ENCODE measurements at regions not wholly inside any gene's neighbourhood (a gene's known extent, or its start where the extent isn't known, plus 50 kb on each side); places are given as distances from the start of the nearest gene placed in this dataset.

DNA sequence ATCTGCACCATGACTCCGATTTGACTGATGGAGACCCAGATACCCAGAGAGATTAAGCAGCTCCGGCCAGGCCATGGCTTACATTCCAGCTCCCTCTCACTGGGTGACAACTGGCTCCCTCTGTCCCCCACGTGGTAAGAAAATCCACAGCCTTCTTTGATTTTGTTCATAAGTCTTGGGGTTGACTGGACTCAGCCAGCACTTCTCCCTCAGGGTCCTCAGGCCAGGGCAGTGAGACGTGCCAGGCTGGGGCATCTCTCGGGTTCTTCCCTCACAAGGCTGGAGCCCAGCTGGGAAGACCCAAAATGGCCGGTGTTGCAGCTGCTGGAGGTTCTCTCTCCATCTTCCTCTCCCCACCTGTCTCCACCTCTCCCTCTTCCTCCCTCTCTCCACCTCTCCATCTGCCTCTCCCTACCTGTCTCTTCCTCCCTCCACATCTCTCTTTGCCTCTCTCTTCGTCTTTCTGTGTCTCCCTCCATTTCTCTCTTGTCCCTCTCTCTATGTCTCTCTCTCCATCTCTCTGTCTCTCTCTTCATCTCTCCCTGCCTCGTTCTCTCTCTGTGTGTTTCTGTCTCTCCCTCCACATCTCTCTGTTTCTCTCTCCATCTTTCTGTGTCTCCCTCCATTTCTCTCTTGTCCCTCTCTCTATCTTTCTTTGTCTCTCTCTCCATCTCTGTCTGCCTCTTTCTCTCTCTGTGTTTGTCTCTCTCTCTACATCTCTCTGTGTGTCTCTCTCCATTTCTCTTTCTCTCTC, 105.3 kb downstream of the FOXL1 start:
- no peak for DNase-seq

DNA sequence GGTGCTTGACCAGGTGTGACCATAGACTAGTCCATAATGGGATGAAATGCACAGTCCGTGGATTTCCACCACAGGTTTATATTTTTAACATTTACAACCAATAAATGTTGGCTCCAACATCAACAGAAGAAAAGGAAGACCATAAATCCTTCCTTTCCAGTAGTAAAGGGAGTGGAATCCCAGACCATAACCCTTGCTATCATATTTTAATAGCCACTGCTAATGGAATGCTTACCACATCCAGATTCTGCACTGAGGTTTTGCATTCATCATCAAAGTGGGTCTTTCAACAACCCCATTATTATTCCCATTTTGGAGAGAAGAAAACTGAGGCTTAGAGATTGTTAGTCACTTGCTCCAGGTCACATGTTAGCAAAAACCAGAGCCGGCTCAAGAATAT, 106.7 kb downstream of the FOXL1 start:
- no peak for DNase-seq

DNA sequence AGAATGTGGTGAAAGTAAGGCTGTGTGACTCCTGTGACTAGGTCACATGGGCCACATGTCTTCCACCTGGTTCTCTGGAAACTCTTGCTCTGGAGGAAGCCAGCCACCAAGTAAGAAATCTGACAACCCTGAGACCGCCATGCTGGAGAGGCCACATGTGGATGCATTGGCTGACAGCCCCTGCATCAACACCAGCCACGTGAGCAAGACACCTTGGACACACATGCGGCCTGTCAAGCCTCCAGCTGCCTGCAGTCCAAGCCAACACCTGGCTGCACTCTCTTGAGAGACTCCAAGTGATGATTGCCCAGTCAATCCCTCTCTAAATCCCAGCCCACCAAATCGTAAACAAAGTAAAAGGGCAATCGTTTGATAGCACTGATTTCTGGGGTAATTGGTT, 112.6 kb downstream of the FOXL1 start:
- DNase-seq = no peak

DNA sequence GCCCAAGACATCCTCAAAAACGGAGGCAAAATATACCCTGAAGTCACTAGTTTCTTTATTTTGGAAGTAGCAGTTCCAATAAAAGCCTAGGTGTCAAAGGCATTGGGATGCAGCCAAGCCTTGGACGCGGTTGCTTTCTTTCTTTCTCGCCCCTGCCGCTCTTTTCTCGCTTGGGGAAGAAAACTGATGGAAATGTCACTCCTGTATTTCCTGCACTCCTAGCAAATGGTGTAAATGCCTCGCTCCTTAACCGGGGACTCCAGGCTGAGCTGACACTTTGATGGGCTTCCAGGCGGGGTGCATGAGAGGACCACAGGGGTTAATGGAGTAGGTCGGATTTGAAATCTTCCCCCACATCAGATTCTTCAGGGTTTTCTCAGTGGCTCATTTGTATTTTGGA, 114.1 kb downstream of the FOXL1 start:
- DNase-seq = no peak

DNA sequence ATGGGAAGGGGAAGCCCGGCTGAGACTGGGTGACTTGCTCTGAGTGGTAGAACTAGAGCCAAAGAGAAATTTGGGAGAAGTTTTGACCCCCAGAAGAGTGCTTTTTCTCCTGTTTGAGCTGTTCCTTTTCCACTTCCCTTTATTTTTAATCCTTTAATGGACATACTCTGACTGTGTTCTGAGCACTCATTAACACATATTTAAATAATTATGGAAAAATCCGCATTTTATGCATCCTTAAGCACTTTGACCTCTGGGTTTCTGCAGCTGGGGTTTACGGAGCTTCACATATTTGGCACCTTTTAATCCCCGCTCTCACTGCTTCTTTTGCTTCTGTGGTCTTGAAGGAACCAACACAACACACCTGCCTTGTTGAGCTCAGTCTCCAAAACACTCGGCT, 114.7 kb downstream of the FOXL1 start:
- no peak for DNase-seq

DNA sequence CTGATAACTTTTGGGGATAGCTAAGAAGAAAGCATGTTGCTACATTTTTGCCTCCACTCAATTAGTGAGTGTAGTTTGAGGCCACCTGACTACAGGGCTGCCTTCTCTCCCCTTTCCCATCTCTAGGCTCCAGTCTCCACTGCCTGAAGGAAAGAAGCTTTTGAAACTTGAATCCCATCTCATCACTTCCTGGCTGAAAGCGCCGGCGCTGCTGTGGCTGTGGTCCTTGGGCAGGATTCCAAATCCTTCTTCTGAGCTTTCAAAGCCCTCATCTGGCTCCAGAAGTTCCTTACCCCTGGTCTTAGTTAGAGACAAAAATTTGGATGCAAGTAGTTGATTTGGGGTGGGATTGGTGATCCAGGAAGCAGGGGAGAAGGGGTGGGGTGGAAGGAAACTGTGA, 119.4 kb downstream of the FOXL1 start:
- no peak for DNase-seq

DNA sequence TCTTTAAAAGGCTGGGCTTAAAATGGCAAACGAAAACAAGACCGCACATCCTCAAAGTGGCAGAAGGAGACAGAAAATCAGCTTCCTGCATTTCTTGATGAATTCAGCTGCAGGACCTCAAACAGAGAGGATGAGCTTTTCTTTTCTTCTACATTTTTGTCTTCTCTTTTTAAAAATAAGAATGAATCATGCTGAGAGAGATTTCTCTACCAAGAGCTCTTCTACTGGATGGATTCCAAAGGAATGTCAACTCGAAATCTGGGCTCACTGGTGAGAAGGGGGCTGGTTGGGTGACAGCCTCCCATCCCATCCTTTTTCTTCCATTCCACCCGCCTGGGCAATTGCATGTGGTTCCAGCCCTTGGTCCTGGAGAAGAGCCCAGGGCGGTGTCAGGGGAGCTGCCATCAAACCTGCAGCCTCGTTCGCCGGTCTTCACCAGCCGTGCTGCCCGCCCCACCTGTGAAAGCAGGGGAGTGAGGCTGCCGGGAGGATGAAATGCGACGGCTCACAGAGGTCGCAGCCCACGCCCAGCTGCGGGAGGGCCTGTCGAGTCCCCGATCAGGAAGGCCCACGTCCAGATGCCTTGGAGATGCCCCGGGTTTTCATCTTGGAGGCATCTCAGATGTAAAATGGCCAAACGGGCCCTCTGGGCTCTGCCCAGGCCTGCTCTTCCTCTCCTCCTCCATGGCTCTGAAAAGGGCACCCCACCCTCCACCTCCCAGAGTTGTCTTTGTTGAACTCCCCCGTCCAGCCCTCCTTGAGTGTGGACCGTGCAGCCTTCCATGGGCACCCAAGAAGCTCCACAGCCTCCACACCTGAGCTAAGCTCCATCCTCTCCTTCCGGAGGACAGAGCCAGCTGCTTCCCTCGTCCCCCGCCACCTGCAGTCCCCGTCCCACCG, 121.9 kb downstream of the FOXL1 start:
- no peak for DNase-seq

DNA sequence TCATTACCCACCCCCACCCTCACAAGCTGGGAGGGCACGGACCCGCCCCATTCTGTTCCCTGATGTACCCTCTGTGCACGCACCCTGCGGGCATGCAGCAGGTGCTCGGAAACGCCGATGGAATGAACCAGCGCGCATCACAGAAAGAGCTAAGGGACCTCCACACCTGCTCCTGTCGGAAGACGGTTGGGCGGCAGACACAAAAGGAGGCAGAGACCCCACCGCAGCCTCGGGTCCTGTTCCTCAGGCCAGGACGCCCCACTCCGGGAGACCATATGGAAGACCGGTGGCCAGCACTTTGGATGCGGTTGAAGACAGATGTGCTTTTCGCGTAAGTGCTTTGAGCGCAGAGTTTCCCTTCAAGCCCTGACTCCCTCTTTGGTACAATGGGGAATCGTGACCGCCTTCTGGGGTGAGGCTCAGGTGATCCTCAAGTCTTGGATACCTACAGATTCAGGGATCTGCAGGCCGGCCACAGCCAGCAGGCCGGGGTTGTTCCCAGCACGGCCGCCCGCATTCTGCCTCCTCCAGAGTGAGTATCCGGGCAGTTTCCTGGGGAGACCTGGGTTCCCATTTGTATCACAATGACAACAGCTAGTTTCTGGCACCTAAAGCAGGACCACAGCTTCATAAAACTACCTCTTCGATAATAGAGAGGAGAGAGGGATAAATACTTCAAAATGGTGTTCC, 123.1 kb downstream of the FOXL1 start:
- DNase-seq = no peak

DNA sequence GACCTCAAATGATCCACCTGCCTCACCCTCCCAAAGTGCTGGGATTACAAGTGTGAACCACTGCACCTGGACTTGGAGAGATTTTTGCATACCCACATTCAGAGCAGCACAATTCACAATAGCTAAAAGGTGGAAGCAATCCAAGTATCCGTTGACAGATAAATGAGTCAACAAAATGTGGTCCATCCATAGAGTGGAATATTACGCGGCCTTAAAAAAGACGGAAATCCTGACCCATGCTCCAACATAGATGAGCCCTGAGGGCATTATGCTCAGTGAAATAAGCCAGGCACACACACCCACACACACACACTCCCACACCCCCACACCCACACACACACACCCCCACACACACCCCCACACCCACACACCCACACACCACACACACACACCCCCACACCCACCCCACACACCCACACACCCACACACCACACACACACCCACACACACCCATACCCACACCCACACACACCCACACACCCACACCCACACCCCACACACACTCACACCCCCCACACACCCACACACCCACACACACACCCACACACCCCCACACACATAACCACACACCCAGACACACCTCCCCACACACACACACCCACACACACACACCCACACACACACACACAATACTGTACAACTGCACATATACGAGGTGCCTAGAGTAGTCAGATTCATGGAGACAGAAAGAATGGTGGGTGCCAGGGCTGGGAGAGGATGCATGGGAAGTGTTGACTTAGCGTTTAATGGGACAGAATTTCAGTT, 124.7 kb downstream of the FOXL1 start:
- DNase-seq = no peak

DNA sequence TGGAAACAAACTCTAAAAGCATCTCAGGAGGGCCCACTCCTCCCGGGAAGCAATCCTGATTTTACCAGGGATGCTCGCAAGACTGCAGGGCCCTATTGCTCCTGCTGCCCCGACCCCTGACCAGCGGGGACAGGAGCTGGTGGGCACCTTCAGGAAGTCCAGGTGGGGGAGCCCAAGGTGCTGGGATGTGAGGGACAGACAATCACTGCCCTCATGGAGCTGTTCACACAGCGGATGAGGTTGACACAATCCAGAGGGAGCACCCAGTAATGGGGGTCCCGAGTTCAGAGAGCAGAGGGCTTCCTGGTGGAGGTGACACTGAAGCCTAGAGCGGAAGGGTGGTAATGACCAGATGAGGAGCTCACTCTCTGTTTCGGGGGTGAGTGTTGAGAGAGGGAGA, 126.2 kb downstream of the FOXL1 start:
- no peak for DNase-seq

DNA sequence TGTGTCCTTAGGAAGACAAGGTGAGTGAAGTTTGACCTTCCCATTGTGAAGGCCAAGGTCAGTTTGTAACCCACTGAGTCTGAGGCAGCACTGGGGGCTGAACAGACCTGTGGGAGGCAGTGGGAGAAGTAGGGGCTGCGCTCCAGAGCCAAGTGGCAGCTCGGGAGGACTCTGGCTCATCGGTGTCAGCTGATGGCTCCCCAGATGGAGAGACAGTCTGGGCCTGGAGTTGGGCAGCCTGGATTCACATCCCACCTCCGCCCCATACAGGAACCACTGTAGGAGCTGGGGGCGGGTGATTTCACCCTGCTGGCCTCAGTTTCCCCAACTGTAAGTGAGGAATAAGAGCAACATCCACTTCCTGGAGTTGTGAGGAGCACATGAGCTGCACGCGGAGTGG, 128.4 kb downstream of the FOXL1 start:
- no peak for DNase-seq

DNA sequence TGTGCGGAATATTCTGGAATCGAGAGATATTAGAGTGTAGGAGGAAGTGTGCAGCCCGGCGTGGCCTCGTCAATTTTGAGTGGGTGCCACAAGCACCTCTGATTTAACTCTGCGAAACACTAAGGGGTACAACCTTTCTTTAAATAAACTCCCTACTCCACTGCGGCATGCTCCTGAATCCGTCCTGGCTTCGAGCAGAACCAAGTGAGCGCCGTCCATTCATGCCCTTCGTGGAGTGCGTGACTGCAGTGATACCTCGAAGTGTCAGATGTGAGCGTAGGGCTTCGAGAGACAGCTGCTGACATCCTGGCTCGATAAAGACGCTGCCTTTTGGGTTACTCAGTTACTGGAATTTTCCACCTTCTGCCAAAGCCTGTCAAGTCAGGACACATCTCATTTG, 128.8 kb downstream of the FOXL1 start:
- DNase-seq = no peak

DNA sequence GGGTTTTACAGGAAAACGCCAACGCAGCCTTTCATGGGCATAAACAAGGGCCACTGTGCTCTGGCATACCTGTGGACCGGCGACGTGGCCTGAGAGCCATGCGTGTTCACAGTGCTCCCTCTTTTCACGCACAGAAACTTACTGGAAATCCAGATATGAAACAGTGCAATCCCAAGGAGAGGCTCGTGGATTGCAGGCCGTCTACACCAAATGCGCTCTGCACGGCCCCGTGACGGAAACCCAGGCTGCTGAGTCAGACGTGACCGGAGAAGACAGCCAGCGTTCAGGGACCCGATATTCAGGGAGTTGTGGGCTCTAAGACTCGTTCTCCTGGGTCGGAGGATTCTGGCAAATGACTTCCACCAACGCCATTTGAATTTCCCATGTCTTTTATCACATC, 129.2 kb downstream of the FOXL1 start:
- no peak for DNase-seq

DNA sequence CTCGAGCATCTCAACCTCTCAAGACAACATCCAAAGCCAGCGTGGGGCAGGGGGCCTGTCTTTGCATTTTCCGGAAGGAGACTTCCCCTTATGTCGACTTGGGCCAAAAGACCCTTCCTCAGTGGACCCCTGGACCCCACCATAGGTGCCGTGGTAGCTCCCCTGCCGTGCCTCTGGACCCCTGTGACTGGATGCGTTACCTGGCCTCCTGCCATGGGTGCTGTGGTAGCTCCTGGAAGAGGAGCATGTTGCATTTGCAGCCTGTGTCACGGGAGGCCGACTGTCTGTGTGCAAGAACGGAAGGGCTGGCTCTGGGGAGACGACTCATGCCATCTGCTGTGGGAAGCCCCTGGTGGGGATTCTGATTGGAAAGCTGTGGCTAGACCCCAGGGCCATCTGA, 130.1 kb downstream of the FOXL1 start:
- DNase-seq = no peak

DNA sequence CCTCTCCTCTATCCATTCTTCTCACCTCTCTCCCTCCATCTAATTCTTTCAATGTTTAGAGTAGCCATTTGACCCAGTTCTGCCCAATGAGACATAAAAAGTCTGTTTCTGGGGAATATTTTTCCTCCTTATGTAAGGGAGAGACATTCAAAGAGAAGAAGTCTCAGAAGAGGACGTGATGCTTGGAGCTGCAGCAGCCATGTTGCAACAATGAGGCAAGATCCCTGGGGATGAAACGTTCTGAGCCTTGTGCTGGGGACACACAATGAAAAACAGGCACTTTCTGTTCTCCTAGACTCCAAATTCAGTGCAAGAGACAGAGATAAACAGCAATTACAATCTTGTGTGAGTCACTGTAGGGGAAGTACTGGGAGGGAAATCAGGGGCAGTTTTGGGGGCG, 130.8 kb downstream of the FOXL1 start:
- DNase-seq = no peak

DNA sequence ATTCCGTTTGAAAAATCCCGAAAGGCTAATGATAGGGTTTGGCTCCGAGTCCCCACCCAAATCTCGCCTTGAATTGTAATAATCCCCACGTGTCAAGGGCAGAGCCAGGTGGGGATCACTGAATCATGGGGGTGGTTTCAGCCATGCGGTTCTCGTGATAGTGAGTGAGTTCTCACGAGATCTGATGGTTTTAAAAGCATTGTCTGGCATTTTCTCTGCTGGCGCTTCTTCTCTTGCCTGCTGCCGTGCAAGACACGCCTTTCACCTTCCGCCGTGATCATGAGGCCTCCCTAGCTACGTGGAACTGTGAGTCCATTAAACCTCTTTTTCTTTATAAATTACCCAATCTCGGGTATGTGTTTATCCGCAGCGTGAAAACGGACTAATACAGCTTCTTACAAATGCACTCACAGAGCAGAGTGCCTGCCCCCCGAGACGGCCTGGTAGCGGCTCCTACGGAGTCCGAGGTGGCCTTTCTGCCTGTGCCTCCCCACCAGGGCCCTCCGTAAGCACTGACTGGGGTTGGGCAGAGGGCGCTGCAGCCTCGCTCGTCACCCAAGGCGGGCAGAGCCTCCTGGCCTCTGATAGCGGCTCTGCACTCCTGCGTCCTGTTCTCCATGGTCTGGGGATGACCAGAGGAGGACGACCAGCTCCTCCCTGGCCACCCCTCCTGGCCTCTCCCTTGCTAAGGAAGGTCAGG, 131.7 kb downstream of the FOXL1 start:
- no peak for DNase-seq

DNA sequence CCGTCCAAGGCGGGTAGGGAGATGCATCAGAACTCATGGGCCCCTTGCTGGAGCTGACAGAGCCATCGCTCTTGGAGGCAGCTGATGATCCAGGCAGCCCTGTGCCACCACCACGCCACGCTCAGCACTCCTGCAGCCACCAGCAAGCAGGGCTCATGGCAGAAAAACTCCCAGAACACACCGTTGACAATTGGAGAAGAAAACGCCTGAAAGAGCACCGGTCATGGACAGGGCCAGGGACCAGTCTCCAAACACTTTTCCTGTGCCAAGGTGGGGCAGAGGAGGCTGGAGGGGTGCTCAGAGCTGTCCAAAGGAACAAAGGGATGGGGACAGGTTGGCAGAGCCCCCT, 132.2 kb downstream of the FOXL1 start:
- no peak for DNase-seq

DNA sequence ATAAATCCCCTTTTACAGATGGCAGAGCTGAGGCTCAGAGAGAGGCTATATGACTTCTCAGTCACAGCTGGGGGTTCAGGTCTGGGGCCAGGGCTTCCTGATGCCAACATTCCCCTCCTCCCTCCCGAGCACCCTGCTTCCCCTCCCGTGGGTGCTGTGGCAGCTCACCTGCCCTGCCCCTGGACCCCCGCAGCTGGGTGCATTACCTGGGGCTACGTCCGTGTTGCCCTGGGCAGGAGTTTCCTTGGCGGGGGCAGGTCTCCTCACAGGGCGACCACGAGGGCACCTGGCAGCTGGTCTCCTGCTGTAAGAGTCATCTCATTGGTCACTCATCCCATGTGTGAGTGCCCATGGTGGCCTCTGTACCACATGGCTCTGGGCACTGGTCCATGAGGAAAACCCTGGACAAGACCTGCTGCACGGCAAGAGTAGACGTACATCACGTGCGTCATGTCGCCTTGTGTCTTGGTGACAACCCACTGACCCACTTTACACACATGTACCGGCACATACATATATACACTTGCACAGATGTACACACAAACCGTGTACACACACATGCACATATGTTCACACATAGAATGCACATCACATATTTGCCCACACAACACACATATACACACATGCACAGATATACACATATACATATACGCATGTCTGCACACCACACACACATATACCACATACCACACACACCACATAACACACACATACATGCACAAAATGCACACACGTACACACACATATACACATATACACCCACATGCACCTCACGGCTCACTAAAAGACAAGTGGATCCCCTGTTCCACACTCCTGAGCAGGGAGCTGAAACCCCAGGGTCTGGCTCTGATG, 134.0 kb downstream of the FOXL1 start:
- no peak for DNase-seq

DNA sequence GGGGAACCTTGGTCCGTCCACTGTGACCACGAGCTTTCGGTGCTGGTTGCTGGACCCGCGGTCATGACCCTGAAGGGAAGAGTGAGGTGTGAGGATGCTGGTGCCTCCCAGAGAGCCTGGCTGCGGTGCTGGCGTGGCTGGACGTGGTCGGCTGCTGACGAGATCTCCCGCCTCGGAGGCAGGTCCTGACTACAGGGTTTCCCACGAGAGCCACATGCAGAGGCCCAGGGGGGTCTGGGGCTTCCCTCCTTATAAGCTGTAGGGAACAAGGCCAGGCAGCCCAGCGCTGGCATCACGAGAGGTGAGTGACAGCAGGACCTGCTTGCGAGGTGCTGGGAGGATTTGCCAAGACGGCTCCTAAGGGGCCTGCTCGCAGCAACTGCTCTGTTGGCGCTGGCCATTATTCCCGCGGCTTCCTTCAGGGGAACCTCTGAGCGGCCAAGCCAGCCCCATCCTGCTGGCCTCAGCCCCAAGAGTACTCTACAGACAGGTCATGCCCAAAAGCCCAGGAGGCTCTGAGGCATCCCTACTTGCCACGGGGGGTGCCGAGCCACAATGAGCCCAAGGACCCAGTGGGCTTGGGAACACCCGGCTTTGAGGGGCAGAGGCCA, 134.8 kb downstream of the FOXL1 start:
- DNase-seq = no peak

DNA sequence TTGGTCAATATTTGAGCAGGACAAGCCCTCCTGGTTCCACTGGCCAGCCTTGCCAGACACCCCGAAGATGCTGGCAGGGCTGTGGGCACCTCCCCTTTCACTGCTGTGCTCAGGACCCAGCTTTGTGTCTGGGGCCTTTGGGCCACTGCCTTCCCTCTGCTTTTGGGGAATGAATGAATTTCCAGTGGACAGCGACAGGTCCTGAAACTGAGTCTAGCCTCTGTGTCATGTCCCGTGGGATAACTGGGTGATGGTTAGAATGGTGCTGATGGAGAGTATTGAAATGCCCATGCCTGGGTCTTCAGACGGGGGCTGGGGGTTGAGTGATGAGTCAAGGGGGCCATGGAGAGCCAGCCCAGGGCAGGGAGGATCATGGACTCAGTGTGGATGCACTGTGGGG, 135.8 kb downstream of the FOXL1 start:
- no peak for DNase-seq

DNA sequence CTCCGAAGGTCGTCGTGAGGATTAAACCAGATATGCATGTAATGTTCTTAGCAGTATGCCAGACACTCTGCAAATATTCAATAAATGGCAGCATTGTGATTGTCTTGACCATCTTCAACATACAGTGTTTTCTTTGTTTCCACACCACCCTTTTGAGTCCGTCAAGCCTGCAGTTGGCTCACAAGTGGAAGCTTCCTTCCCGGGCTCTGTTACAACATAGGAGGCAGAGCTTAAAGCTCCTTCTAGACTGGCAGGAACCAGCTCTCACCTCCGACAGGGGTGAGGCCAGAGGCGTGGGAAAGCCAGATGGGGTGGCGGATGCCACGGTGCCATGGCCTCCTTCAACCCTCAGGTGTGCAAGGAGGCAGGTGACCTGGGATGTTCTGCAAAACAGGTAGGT, 138.3 kb downstream of the FOXL1 start:
- DNase-seq = no peak

Data from GF-D8 (cell line).